ENCODE measurements at regions not wholly inside any gene's neighbourhood (a gene's known extent, or its start where the extent isn't known, plus 50 kb on each side); places are given as distances from the start of the nearest gene placed in this dataset.

DNA sequence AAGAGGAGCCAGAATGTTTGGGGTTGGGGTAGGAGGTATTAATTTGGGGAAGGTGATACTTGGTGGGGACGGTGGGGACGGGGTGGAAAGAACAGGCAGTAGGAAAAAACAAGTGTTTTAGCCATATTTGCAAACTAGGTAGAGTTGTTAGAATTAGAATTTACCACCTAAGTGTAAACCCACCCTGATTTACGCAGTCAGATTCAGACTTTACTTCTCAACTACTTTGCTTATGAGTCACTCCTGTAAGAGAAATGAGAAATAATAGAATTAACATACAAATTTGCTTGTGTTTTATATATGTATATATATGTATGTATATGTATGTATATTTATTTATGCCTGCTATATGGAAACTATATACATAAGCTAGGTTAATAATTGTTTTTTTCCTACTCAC lies 1168.2 kb upstream of the ZEB2 start:
- no peak for DNase-seq

DNA sequence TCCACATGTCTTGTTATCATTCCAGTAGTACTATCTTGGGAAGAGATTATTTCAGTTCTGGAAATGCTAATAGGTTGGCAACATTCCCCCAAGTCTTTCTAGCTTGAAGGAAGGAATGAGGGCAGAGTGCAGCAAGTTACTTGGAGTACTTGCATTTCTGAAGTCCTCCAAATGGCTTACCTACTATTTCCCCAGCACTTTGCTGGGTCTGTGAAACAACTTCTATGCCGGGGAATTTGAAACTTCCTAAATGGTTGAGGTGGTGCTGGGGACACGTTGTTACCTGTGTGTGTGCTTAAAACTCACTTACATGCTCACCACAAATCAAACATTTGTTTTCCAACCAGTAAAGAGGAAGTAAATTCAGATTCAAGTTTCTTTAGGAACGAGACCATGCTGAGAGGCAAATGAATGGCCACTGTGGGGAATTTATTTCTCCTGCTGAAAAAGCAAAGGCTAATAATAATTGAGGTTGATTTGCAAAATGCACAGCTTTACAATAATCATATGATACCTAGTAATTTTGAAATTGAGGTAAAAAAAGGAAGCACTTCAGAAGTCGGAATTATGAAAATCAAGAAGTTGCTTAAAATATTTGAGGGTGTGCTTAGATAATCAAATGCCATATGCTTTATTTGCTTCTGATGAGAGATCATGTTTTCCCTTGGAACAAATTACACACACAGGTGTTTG lies 1167.7 kb upstream of the ZEB2 start:
- DNase-seq = no peak

DNA sequence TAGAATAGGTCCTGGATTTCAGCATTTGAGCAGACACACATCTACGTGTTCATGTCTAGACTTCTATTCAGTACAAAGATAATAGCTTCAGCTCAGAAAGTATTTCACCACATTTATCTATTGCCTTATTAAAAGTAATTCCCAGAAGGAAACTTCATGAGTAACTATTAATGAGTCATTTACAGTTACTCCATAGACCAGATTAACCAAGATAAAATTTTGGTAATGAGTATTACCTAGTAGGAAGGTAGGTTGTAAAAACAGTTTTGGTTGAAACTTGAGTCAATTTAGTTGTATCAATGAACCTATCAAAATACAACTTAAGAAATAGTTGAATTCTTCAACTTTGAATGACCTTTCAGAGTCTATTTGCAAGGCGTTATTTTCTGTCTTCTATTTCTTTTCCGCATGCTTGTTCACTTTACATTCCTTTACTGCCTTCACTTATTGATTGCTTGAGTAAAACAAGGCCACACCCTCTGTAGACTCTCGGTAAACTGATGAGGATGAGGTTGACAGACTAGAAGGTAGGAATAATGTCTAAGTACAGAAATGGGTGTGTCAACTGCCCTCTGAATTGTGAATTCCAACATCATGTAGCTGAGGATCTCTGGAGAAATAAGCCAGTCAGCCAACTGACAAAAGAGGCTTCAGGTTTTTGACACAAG lies 1165.6 kb upstream of the ZEB2 start:
- DNase-seq = no peak

DNA sequence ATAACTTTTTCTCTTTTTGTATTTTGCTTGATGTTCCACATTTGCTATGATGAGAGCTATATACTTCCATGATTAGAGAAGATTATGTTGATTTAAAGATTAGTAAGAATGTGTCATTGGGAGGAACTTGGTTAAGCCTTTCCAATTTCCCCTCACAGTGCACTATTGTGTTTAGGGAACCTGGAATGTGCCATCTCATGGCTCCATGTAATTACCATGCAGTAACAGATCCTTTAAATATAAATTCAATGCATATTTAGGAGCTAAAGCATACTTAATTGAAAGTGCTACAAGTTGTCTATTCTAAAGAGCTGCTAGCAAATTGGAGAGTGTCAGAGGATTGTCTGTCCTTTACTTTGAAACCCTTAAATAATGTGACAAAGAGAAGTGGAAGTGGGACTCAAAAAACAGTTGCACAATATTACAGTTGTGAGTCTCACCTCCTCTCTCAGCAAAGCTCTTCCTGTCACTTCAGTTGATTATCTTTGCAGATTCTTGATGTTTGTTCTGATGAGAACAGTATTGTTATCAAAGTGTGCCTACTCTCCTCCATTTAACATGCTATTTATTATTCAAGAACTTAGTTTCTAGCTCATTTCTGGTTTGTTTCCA lies 1162.7 kb upstream of the ZEB2 start:
- no peak for DNase-seq

DNA sequence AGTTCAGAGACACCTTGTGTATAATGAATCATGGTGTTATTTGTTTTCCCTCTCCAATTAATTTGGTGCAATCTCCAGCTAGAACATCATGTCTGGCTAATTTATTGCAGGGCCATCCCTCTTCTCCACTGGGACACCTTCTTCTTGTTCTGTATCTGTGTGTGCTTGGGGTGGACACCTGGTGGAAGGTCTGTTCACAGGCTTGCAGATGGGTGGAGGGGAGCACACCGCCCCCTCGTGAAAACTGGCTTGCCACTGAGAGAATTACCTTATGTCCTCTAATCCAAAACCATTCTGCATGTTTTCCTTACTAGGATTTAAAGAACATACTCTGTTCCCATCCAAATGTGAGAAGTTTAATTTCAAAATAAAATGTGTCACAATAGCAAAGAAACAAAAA lies 1160.4 kb upstream of the ZEB2 start:
- no peak for DNase-seq

DNA sequence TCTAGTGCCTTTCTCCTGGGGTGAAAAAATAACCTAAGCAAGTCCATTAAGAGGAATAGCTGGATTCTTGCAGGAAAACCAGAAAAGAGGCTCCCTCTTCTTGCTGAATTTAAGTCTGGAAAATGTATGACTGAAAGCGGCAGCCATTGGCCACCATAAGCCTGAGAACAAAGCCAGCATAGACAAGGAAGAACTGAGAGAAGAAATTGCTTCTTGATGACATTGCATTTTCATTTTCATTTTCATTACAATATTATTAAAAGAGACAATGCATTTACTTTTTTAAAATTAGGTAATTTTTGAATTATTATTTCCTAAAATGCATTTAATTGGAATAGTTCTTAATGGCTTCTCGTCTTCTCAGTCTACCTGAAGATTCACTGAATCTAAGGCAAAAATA lies 1157.5 kb upstream of the ZEB2 start:
- DNase-seq = no peak

DNA sequence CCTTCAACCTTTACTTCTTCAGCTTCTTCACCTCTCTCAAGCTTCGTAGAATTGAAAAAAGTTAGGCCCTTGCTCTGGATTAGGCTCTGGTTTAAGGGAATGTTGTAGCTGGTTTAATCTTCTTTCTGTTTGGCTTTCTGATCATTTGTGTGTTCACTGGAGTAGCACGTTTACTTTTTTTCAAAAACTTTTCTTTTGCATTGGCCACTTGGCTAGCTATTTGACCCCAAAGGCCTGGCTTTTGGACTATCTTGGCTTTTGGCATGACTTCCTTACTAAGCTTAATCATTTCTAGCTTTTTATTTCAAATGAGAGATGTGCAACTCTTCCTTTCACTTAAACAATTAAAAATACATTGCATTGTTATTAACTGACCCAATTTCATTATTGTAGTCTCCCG lies 1154.8 kb upstream of the ZEB2 start:
- no peak for DNase-seq

DNA sequence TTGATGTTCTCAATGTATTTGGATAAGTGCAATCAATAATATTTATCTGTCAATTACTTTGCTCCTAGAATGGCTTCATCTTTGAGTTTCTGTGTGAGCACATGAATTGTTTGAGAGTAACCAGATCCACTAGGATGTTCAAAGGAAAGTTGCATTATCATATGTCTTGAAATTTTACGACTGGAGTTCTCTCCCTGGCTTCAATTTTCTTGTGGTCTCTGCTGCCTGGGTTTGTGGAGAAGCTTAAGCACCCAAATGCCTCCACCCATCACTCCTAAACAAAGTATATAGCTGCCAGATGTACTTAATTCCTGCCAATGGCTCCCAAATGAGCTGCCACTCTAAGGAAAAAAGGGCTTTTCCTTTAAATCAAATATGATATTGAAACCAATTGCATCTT lies 1149.4 kb upstream of the ZEB2 start:
- DNase-seq = no peak

DNA sequence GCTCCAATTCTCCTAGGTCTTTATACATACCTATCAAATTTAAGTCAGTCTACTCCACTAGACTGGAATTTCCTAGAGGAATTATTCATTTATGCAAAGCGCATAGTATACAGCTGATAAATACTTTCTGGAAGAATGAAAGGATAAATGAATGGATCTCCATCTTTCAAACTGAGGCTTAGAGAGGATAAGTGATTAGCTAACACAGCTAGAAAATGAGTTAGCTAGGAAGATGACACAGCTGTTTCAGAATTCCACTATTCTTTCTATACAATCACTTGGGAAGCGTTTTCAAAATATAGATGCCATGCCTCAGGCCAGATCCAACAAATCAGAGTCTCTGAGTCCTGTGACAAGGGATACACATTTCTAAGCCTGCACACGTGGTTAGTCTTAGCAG lies 1146.6 kb upstream of the ZEB2 start:
- no peak for DNase-seq

DNA sequence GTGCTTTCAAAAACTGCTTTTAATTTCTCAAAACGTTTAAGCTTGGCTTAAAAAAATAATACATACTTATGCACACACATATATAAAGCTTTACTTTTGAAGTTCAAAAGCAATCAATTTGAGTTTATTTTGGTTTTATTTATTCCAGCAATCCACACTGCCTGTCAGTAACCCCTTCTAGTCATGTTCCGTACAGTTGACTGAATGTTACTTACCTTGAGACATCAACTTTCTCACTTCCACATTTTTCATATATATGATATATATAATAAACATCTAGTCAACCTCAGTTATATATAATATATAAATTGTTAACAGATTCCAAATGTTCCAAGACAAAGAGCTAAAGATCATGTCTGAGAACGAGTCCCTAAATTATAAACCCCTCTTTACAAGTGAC lies 1137.3 kb upstream of the ZEB2 start:
- DNase-seq = no peak

DNA sequence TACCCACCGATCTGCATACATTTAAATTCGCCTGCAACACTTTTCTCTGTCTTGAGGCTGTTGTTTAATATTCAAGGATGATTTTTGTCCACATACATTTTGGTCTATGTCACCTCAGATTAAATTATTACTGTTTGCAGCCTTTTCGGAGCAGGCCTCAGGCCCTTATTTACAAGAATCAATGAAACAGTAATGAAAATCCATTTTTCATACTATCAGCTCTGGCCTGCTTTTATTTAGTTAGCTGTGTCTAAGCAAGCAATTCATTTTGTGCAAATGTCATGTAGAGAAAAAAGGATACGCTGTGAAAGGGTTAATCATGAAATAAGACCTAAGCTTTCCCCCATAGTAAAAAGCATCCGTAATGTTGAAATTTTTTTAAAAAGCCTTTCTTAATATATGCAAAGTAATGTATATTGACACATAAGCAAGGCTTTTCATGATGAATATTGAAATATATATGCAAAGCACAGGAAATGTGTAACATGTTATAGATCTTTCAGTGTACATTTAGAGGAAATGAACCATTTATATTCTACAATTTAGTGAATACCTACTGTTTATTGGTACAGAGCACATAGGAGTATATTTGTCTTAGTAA lies 1135.3 kb upstream of the ZEB2 start:
- no peak for DNase-seq

DNA sequence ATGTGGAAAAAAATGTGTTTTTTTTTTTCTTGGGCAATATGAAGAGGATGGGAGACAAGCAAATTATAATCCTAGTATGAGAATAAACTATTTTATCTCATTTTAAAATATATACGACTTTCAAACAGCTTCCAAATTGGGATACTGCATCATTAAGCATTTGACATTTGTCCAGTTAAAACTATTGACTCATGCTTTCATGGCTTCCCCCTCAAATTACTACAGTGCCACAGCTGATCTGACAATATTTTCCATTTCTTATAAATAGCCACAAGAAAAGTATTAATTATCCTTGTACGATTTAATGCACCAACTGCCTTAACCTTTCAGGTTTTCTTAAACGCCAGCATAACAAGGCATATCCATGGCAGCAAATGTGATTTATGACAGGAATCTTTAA lies 1134.8 kb upstream of the ZEB2 start:
- DNase-seq = no peak

DNA sequence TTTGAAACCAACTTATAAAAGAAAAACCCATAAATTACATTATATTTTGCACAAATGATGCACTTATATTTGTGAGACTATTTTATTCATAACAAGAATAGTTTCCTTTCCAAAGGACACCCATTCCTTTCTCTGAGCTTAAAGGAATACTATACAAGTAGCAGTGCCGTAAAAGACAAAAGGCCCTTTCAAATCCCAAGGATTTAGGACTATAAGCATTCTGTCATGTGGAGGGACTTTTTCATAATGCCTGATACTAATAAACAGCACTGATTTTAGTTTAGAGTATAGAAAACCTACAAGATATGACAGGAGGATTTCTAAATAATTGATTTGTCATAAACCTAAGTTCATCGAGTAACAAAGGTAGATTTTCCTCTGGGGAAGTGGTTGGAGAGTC lies 1134.2 kb upstream of the ZEB2 start:
- DNase-seq = no peak

DNA sequence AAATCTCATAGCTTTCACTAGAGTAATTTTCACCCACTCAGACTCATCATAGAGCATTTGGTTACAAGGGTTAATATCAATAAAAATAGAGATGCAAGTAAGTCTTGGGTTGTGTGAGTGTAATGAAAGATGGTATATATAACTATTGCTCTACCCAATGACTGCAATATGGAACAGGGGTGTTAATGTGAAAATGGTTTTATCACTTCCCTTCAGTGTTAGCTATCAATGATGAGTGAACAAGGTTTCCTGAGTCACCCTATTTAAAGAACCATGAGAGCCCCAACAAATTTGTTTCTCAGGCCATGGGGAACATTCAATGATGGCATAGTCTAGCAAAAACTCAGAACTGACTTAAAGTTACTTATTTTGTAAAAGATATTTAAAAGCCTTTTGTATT lies 1133.6 kb upstream of the ZEB2 start:
- no peak for DNase-seq

DNA sequence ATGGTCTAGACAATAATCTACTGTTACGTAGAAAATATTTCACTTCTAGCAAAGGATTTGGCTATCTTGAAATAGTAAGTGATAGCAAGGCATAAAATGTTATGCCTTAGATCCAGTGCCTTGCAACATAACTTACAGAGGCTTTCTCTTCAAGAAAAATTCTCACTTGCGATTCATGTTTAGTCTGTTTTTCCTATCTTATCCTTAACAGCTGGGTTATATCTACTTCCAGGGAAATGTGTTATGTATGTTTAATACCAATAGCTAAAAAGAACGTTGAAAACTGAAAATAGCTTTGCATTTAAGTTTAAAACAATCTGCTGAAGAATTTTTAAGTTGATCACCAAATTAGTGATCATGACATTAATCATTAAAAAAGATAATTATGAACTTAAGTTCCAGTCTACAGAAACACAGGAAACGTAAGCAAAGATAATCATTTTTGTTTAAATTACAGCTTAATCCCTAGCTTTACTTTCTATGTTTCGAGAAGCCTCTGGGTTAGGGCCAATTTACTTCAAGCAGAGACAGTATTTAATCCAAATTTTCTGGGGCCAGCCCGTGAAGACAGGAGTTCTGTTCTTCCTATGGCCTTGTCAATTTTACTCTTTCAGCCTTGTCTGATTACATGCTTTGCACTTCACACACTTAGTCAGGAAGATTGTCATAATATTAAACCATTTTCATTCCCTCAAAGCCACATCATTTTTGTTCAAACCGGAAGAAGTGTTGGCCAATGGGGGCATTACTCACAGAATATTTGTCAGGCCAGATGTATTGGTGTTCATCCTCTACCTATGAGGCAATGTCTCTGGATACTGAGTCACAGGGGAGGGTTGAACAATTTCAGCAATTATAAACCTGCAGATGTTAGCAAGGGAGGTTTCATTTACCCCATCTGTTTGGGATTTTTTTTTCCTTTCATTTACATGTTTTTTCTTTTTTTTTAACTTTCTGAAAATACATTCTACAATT lies 1132.9 kb upstream of the ZEB2 start:
- DNase-seq = no peak

DNA sequence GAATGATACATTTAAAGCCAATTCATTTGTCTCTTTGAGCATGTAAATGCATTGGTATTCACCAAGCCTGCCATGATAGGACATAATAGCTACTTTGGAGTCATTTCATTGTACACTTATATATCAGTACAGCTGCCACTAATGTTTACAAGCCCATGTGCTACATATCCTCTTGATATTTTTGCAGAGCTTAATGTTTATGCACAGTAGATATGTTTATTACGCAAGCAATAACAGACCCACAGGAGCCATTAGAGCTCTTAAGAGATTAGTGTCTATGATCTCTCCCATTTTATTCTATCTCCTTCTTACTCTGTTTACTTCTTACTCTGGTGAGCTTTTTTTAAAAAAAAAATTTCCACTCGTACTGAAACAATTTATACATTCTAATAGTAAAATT lies 1132.1 kb upstream of the ZEB2 start:
- DNase-seq = no peak

DNA sequence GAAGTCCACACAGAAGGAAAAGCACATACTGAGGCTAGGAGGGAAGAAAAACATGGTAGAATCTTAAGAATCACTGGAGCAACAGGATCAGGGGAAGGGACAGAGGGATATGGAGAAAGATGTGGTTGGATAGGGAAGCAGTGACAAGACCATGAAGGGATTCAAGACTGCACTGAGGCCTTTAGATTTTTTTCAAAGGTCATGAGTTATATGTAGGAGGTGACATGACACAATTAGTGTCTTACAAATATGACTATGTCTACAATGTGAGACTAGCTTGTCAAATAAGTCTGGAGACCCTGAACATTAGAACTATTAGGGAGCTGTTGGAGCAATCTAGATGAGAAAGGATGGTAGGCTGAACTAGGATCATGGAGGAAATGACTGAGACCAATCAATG lies 1130.3 kb upstream of the ZEB2 start:
- DNase-seq = no peak

DNA sequence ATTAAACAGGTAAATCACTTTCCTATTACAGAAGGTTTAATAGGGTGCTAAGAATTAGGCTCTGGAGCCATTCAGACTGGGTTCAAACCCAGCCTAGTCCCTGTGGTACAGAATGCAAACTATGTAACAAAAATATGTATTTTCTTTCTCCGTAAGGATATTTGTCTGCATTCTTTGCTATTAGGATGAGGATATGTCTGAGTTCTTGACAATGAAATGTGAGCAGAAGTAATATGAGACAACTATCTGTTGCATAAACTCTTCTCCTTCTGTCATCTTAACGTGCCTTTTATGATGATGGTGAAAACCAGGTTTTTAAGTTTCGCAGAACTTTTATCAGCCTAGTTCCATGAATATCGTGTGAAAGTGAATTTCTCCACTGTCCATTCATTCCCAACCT lies 1129.1 kb upstream of the ZEB2 start:
- DNase-seq = no peak

DNA sequence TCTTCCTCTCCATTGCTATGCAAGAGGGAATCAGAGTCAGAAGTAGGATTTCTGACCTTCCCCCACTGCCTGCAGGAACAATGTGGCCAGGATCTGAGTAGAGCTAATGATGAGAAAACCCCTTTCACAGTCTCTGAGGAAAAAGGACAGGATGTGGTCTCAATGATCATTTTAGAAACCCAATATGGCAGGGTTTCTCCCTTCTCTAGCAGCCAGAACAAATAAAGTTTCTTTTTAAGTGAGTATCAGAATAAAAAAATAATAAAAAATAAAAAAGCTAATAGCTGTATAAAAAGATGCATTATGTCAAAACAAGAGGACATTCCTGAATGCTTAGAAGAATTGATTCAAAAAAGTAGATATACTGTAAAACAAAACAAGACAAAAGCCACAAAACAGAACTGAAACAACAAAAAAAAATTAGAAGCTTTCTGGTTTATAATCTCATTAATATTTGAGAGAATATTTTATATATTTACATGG lies 1124.9 kb upstream of the ZEB2 start:
- DNase-seq = no peak

DNA sequence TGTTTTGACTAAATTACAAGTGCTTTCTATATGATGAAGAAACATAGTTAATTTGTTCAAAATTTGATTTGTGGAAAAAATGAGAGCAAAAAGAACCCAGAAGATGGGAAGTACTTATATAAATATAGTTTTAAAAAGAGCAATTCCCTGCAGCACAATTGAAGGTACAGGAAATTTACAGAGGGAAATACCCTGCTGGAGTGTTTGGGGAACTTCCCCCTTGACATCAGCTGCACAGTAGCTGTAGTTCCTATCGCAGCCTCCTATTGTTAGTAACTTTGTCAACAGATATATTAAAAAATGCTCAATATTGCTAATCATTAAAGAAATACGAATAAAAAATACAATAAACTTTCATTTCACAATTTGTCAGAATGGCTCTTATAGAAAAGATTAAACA lies 1118.8 kb upstream of the ZEB2 start:
- DNase-seq = no peak

DNA sequence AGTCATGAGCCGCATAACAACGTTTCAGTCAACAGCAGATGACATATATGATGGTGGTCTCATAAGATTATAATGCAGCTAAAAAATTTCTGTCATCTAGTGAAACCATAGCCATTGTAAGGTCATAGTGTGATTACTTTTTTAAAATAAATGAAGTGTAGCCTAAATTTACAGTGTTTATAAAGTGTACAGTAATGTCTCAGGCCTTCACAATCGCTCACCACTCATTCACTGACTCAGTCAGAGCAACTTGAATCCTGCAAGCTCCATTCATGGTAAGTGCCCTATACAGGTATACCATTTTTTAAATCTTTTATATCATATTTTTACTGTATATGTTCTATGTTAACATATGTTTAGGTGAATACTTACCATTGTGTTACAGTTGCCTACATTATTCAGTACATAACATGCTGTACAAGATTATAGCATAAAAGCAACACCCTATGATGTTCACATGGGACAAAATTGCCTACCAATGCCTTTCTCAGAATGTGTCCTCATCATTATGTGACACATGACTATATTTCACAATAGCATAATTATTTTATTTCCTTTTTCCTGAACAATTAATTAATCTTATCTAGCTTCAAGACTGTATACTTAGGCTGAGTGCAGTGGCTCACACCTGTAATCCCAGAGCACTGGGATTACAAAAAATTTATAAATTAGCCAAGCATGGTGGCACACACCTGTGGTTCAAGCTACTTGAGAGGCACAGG lies 1115.9 kb upstream of the ZEB2 start:
- no peak for DNase-seq

DNA sequence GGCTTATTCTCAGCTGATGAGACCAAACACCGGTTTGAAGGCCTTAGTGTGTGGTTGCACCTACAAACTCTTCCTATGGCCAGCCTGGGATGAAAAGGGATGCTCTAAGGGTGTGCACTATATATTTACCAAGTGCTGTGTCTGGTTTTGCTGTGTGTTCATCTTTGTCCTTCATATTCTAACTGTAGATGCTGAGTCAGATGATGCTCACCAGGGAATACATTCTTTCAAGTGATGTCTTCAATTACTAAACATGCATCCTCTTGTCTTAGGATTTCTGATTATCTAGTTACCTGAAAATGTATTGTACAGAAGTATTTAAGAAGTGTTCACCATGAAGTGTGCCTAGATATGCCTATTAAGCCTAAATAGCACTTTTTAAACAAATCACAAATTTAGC lies 1111.6 kb upstream of the ZEB2 start:
- DNase-seq = no peak

Data from NCI-H187 treated with DMSO at 0.1 percent for 48 hours (cell line).